IMR-90 (cell line): ENCODE measurements at regions not wholly inside any gene's neighbourhood (a gene's known extent, or its start where the extent isn't known, plus 50 kb on each side); places are given as distances from the start of the nearest gene placed in this dataset.

ENCODE experiments used
- CTCF ChIP-seq: conservative IDR thresholded peaks from 2 replicates; pipeline ENCODE4 v1.5.1; 2012; ENCODE audit warnings: mild to moderate bottlenecking, low read depth, low read length, improper control_type of control experiment
- MXI1 ChIP-seq: IDR thresholded peaks from 2 replicates; pipeline ENCODE4 v1.6.1; 2012; ENCODE audit warnings: low read depth, mild to moderate bottlenecking, low read length, moderate library complexity, borderline replicate concordance
- POLR2A ChIP-seq: IDR thresholded peaks from 2 replicates; pipeline ENCODE4 v1.6.1; 2012; ENCODE audit warnings: mild to moderate bottlenecking, low read depth, low read length

- no peak for TF ChIP-seq POLR2A
- no peak for TF ChIP-seq CTCF
- no peak for TF ChIP-seq MXI1
Observed at GRCh38 chr5:85605381-85605780, 1012.4 kb upstream of the COX7C start.
